HG02678 (cell line): ENCODE measurements at regions not wholly inside any gene's neighbourhood (a gene's known extent, or its start where the extent isn't known, plus 50 kb on each side); places are given as distances from the start of the nearest gene placed in this dataset.

ENCODE experiments used
- ATAC-seq: cut with Tn5 transposase; IDR thresholded peaks from one replicate; pipeline ENCODE4 v1.9.1; 2021; ENCODE audit warnings: mild to moderate bottlenecking, moderate library complexity; ENCODE audit not compliant: unreplicated experiment

- no peak for ATAC-seq
These were observed 201.8 kb upstream of the SERP2 start for GRCh38 chr13:44171861-44172260.

- ATAC-seq, result no peak
These were observed 201.3 kb upstream of the SERP2 start for GRCh38 chr13:44172281-44172810.

- ATAC-seq, result no peak
These were observed 198.7 kb upstream of the SERP2 start for GRCh38 chr13:44174769-44175425.

GRCh38 chr13:44176173-44176572 lies 197.5 kb upstream of the SERP2 start:
- ATAC-seq, result no peak

GRCh38 chr13:44180876-44181536 lies 192.6 kb upstream of the SERP2 start:
- no peak for ATAC-seq

GRCh38 chr13:44181931-44182330 lies 191.7 kb upstream of the SERP2 start:
- ATAC-seq, result no peak

GRCh38 chr13:44184740-44185139 lies 188.9 kb upstream of the SERP2 start:
- no peak for ATAC-seq

GRCh38 chr13:44188257-44188656 lies 185.4 kb upstream of the SERP2 start:
- ATAC-seq, result no peak

GRCh38 chr13:44189085-44189484 lies 184.5 kb upstream of the SERP2 start:
- no peak for ATAC-seq

GRCh38 chr13:44191103-44191502 lies 182.5 kb upstream of the SERP2 start:
- ATAC-seq, result no peak

- no peak for ATAC-seq
These were observed 182.0 kb upstream of the SERP2 start for GRCh38 chr13:44191504-44192171.

GRCh38 chr13:44193731-44194130 lies 179.9 kb upstream of the SERP2 start:
- no peak for ATAC-seq

- no peak for ATAC-seq
These were observed 178.4 kb upstream of the SERP2 start for GRCh38 chr13:44195245-44195644.

GRCh38 chr13:44196196-44196751 lies 177.3 kb upstream of the SERP2 start:
- no peak for ATAC-seq

GRCh38 chr13:44197791-44198770 lies 175.5 kb upstream of the SERP2 start:
- peak; percentile 93 for ATAC-seq

GRCh38 chr13:44198826-44199225 lies 174.8 kb upstream of the SERP2 start:
- ATAC-seq, result no peak

- no peak for ATAC-seq
These were observed 173.9 kb upstream of the SERP2 start for GRCh38 chr13:44199627-44200207.

- no peak for ATAC-seq
These were observed 167.2 kb upstream of the SERP2 start for GRCh38 chr13:44206434-44206833.

GRCh38 chr13:44207476-44207875 lies 166.1 kb upstream of the SERP2 start:
- ATAC-seq, result no peak

GRCh38 chr13:44210525-44210924 lies 163.1 kb upstream of the SERP2 start:
- no peak for ATAC-seq
